H1 (cell line): ENCODE measurements at regions not wholly inside any gene's neighbourhood (a gene's known extent, or its start where the extent isn't known, plus 50 kb on each side); places are given as distances from the start of the nearest gene placed in this dataset.

Experiments used
- CTCF ChIA-PET: fragments of 300-600 bp; sonication (Branson Sonifier 250); formaldehyde crosslinking; loops from one replicate; lab custom pipeline; 2021; ENCODE audit not compliant: partially characterized antibody; lab: Charles Lee
- POLR2A ChIA-PET: fragments of 300-600 bp; sonication (Branson Sonifier 250); formaldehyde crosslinking; loops from one replicate; lab custom pipeline; 2021; ENCODE audit warnings: inconsistent platforms; ENCODE audit not compliant: partially characterized antibody; lab: Charles Lee
- DNase-seq, 2 experiments: peaks; one replicate each; pipeline versions ENCODE4 v3.0.0 to v3.0.0-alpha.2; 2010 to 2022; ENCODE audit warnings: low spot score in 2 of 2, low read depth in 1 of 2, mixed read lengths in 1 of 2
- FAIRE-seq: peaks from 2 replicates; lab custom pipeline; 2011; peaks lifted over from hg19 to GRCh38; lab: Jason Lieb, UNC
- H2AFZ ChIP-seq: 2 replicates; pipeline ENCODE4 v1.8.1; 2012; ENCODE audit warnings: low read length, inconsistent platforms
- H2AK5ac ChIP-seq: 2 replicates; pipeline ENCODE4 v1.6.1; 2013; ENCODE audit warnings: low read depth, low read length
- H2BK120ac ChIP-seq: replicated peaks from 2 replicates; pipeline ENCODE3; 2013; ENCODE audit warnings: low read depth, low read length, inconsistent platforms
- H2BK12ac ChIP-seq: 2 replicates; pipeline ENCODE4 v1.6.1; 2013; ENCODE audit warnings: low read depth, low read length
- H2BK15ac ChIP-seq: 2 replicates; pipeline ENCODE4 v1.6.1; 2013; ENCODE audit warnings: low read length
- H2BK20ac ChIP-seq: 2 replicates; pipeline ENCODE4 v1.6.1; 2013; ENCODE audit warnings: low read length
- H2BK5ac ChIP-seq: 2 replicates; pipeline ENCODE4 v1.6.1; 2013; ENCODE audit warnings: low read depth, low read length
- H3K14ac ChIP-seq: 2 replicates; pipeline ENCODE4 v1.6.1; 2013; ENCODE audit warnings: inconsistent platforms; ENCODE audit not compliant: insufficient read length
- H3K18ac ChIP-seq: 2 replicates; pipeline ENCODE4 v1.6.1; 2013; ENCODE audit warnings: low read length; ENCODE audit errors: extremely low read depth
- H3K23ac ChIP-seq: 2 replicates; pipeline ENCODE4 v1.6.1; 2013; ENCODE audit warnings: inconsistent platforms; ENCODE audit not compliant: insufficient read length
- H3K23me2 ChIP-seq: 2 replicates; pipeline ENCODE4 v1.6.1; 2013; ENCODE audit warnings: low read depth, low read length
- H3K27ac ChIP-seq: 2 replicates; pipeline ENCODE4 v1.6.1; 2011; ENCODE audit warnings: low read depth, low read length, inconsistent platforms
- H3K27me3 ChIP-seq, 4 experiments: replicated peaks in 1 of 4; 1 replicate in 1 of 4; 2 replicates in 3 of 4; pipeline versions ENCODE4 v1.6.1 to v1.8.1; 2011 to 2013; ENCODE audit warnings: low read length in 3 of 4, mild to moderate bottlenecking in 3 of 4, inconsistent platforms in 2 of 4, mixed read lengths in 2 of 4, moderate library complexity in 1 of 4; ENCODE audit not compliant: control insufficient read depth in 3 of 4, insufficient read depth in 3 of 4; ENCODE audit errors: extremely low read depth in 1 of 4
- H3K36me3 ChIP-seq, 4 experiments: 2 replicates each; pipeline versions ENCODE4 v1.6.1 to v1.8.1; 2011 to 2013; ENCODE audit warnings: mild to moderate bottlenecking in 4 of 4, low read length in 3 of 4, moderate library complexity in 2 of 4, control low read depth in 1 of 4, inconsistent platforms in 1 of 4; ENCODE audit not compliant: insufficient read depth in 4 of 4, control insufficient read depth in 2 of 4
- H3K4ac ChIP-seq: replicated peaks from 2 replicates; pipeline ENCODE3; 2013; ENCODE audit warnings: low read length, low read depth, mixed read lengths, inconsistent platforms; ENCODE audit not compliant: insufficient read length
- H3K4me1 ChIP-seq, 4 experiments: replicated peaks in 1 of 4; 1 replicate in 1 of 4; 2 replicates in 3 of 4; pipeline versions ENCODE4 v1.6.1 to v1.8.1; 2011 to 2013; ENCODE audit warnings: low read length in 3 of 4, inconsistent platforms in 2 of 4, mixed read lengths in 1 of 4; ENCODE audit not compliant: insufficient read depth in 4 of 4, control insufficient read depth in 3 of 4
- H3K4me2 ChIP-seq, 2 experiments: 2 replicates each; pipeline versions ENCODE4 v1.6.1 to v1.8.1; 2011 to 2013; ENCODE audit warnings: low read depth in 2 of 2, low read length in 2 of 2, control low read depth in 1 of 2, inconsistent platforms in 1 of 2, mild to moderate bottlenecking in 1 of 2; ENCODE audit not compliant: insufficient read depth in 1 of 2
- H3K4me3 ChIP-seq, 4 experiments: fragments of 200-600, 300-600 bp in 1 of 4; sonication (generic), shearing (Covaris generic), sonication (Bioruptor Twin) in 1 of 4; 2 replicates each; pipeline versions ENCODE4 v1.5.1 to v1.8.1; 2011 to 2016; ENCODE audit warnings: low read length in 4 of 4, low read depth in 3 of 4, control low read depth in 2 of 4, inconsistent platforms in 2 of 4, mild to moderate bottlenecking in 2 of 4, mixed read lengths in 1 of 4, moderate library complexity in 1 of 4; ENCODE audit not compliant: insufficient read depth in 2 of 4; ENCODE audit errors: extremely low read depth in 1 of 4
- H3K56ac ChIP-seq: replicated peaks from 2 replicates; pipeline ENCODE3; 2013; ENCODE audit warnings: low read depth, mild to moderate bottlenecking, mixed read lengths, low read length, inconsistent platforms; ENCODE audit not compliant: insufficient read length
- H3K79me1 ChIP-seq: 2 replicates; pipeline ENCODE4 v1.6.1; 2013; ENCODE audit warnings: low read depth, low read length, control low read depth
- H3K79me2 ChIP-seq, 2 experiments: 2 replicates each; pipeline versions ENCODE4 v1.6.1 to v1.8.1; 2012 to 2013; ENCODE audit warnings: low read length in 2 of 2, mild to moderate bottlenecking in 2 of 2, inconsistent platforms in 1 of 2; ENCODE audit not compliant: insufficient read depth in 2 of 2, control insufficient read depth in 1 of 2
- H3K9ac ChIP-seq, 4 experiments: replicated peaks in 1 of 4; 1 replicate in 1 of 4; 2 replicates in 3 of 4; pipeline versions ENCODE4 v1.6.1 to v1.8.1; 2011 to 2013; ENCODE audit warnings: low read depth in 3 of 4, low read length in 3 of 4, control low read depth in 2 of 4, mild to moderate bottlenecking in 2 of 4, moderate library complexity in 2 of 4, inconsistent platforms in 1 of 4; ENCODE audit errors: extremely low read depth in 1 of 4
- H3K9me3 ChIP-seq, 2 experiments: 2 replicates each; pipeline versions ENCODE4 v1.6.1 to v1.8.1; 2012 to 2013; ENCODE audit warnings: mild to moderate bottlenecking in 2 of 2, moderate library complexity in 2 of 2, control low read depth in 1 of 2, inconsistent platforms in 1 of 2, low read depth in 1 of 2, low read length in 1 of 2, mixed read lengths in 1 of 2; ENCODE audit not compliant: insufficient read depth in 2 of 2
- H4K20me1 ChIP-seq, 2 experiments: replicated peaks in 1 of 2; 2 replicates each; pipeline versions ENCODE3 to v1.8.1; 2011 to 2013; ENCODE audit warnings: inconsistent platforms in 2 of 2, low read length in 2 of 2, mild to moderate bottlenecking in 1 of 2; ENCODE audit not compliant: insufficient read depth in 2 of 2, control insufficient read depth in 1 of 2
- H4K5ac ChIP-seq: 2 replicates; pipeline ENCODE4 v1.6.1; 2013; ENCODE audit warnings: low read length, low read depth, mixed read lengths, inconsistent platforms; ENCODE audit not compliant: insufficient read length
- H4K8ac ChIP-seq: 2 replicates; pipeline ENCODE4 v1.8.0; 2013; ENCODE audit warnings: mild to moderate bottlenecking, moderate library complexity, low read length, inconsistent platforms; ENCODE audit not compliant: insufficient read depth; ENCODE audit errors: extremely low read depth
- H4K91ac ChIP-seq: replicated peaks from 2 replicates; pipeline ENCODE3; 2013; ENCODE audit warnings: low read length, mixed read lengths, inconsistent platforms; ENCODE audit not compliant: insufficient read length
- ASH2L ChIP-seq: fragments of 200-600, 300-600 bp; sonication (generic); IDR thresholded peaks from one replicate; pipeline ENCODE4 v1.7.1; 2017; ENCODE audit warnings: low read length
- BCL11A ChIP-seq, 2 experiments: IDR thresholded peaks; one replicate each; pipeline ENCODE4 v1.6.1; 2011; ENCODE audit warnings: low read depth in 2 of 2, low read length in 2 of 2, mild to moderate bottlenecking in 2 of 2
- CBX8 ChIP-seq: fragments of 300-800, 300-1000 bp; sonication (generic); IDR thresholded peaks from 2 replicates; pipeline ENCODE4 v1.7.1; 2016; ENCODE audit warnings: low read depth, low read length, borderline replicate concordance
- CHD1 ChIP-seq: IDR thresholded peaks from 2 replicates; pipeline ENCODE4 v1.6.1; 2012; ENCODE audit warnings: low read depth, low read length, improper control_type of control experiment
- HDAC6 ChIP-seq: IDR thresholded peaks from one replicate; pipeline ENCODE4 v1.7.1; 2012; ENCODE audit warnings: low read depth, mild to moderate bottlenecking, inconsistent platforms, low read length, moderate library complexity
- JUN ChIP-seq: IDR thresholded peaks from 2 replicates; pipeline ENCODE4 v1.6.1; 2011; ENCODE audit warnings: low read depth, mild to moderate bottlenecking, improper control_type of control experiment, low read length
- NANOG ChIP-seq: IDR thresholded peaks from 2 replicates; pipeline ENCODE4 v1.6.1; 2011; ENCODE audit warnings: low read length, low read depth, mild to moderate bottlenecking, inconsistent platforms; ENCODE audit not compliant: insufficient read depth, poor library complexity, severe bottlenecking
- RBBP5 ChIP-seq: IDR thresholded peaks from 2 replicates; pipeline ENCODE4 v1.7.1; 2012; ENCODE audit warnings: low read depth, mild to moderate bottlenecking, inconsistent platforms, low read length, moderate library complexity, borderline replicate concordance
- SP2 ChIP-seq: IDR thresholded peaks from 2 replicates; pipeline ENCODE4 v1.6.1; 2012; ENCODE audit warnings: mild to moderate bottlenecking, low read length, inconsistent platforms
- TAF1 ChIP-seq: IDR thresholded peaks from 2 replicates; pipeline ENCODE4 v1.6.1; 2011; ENCODE audit warnings: mild to moderate bottlenecking, low read depth, low read length
- TAF7 ChIP-seq: optimal IDR thresholded peaks from 2 replicates; pipeline ENCODE3; 2011; ENCODE audit warnings: low read depth, mild to moderate bottlenecking, inconsistent platforms, low read length, moderate library complexity, borderline replicate concordance
- TBP ChIP-seq: IDR thresholded peaks from 2 replicates; pipeline ENCODE4 v1.6.1; 2011; ENCODE audit warnings: low read depth, low read length, improper control_type of control experiment
- TCF12 ChIP-seq: IDR thresholded peaks from 2 replicates; pipeline ENCODE4 v1.6.1; 2011; ENCODE audit warnings: low read depth, mild to moderate bottlenecking, low read length
- ZNF274 ChIP-seq: IDR thresholded peaks from 2 replicates; pipeline ENCODE4 v1.7.0; 2012; ENCODE audit warnings: low read length, borderline replicate concordance; ENCODE audit errors: extremely low read depth
- WGBS, 2 experiments: shearing (Covaris generic) in 1 of 2; methylation state at CpG; one replicate each; pipeline versions ENCODE4 v1.1.6 to v1.1.7; 2013 to 2015; ENCODE audit warnings: low lambda C conversion rate in 2 of 2, mixed read lengths in 2 of 2, inconsistent platforms in 1 of 2, low coverage in 1 of 2, missing lambda C conversion rate in 1 of 2; ENCODE audit not compliant: insufficient replicate concordance in 2 of 2, insufficient coverage in 1 of 2, insufficient read length in 1 of 2; ENCODE audit errors: extremely low coverage in 1 of 2, missing lambda C conversion rate in 1 of 2; 5-methylcytosine and 5-hydroxymethylcytosine counted together

DNA sequence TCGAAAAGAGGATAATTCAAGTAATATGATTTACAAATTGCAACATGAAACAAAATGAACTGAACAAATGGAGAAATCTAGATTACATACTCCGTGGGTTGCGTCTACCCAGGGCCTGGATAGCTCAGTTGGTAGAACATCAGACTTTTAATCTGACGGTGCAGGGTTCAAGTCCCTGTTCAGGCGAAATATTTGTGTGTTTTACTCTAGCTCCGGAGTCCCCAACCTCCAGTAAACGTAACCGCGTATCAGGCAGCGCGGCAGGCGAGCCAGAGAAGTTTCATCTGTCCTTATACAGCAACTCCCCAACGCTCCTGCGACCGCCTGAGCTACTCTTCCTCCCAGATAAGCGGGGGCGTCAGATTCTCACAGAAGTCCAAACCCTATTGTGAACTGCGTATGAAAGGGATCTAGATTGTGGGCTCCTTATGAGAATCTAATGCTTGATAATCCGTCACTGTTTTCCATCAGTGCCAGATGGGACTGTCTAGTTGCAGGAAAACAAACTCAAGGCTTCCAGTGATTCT is 176.1 kb downstream of the TRIM27 start:
- DNase-seq (peak; percentile 86 to 90), FAIRE-seq (peak; percentile 96)
- POLR2A ChIA-PET = interaction anchor here (0.6 to 1.5 kb wide), 3 partner anchors 10 to 238 kb away, joined by 3 to 12 read pairs (median 3); no protein-coding TSS in a partner anchor
- Histone ChIP-seq H3K18ac (no peak overlapping the region), H3K9ac (no peak overlapping the region), H3K27ac (no peak overlapping the region), H3K23ac (no peak overlapping the region), H4K8ac (no peak overlapping the region), H2BK20ac (no peak overlapping the region), H2BK5ac (no peak overlapping the region), H3K23me2 (peaks cover 6% of the 10 kb centered on the region), H2BK12ac (no peak overlapping the region), H3K4me1 (peaks cover 0 to 2% (median 0%) of the 10 kb centered on the region in 4 experiments; a peak in 2 of 7 replicates), H3K27me3 (peaks cover 0 to 17% (median 7%) of the 10 kb centered on the region in 4 experiments; a peak in 4 of 7 replicates), H3K79me1 (no peaks in the 10 kb centered on the region), H3K4ac (no peak overlapping the region), H3K56ac (no peak overlapping the region), H3K79me2 (no peaks in the 10 kb centered on the region), H4K5ac (no peak overlapping the region), H3K9me3 (no peaks in the 10 kb centered on the region), H4K91ac (no peak overlapping the region), H3K4me3 (peak overlapping the region; percentile 68 to 79 (median 74)), H2AK5ac (no peak overlapping the region), H2BK15ac (no peak overlapping the region), H3K36me3 (no peaks in the 10 kb centered on the region), H2AFZ (peak overlapping the region; percentile 71; the same call in 1 of the 2 replicates), H2BK120ac (no peak overlapping the region), H3K4me2 (peak overlapping the region; percentile 70 to 71), H4K20me1 (no peaks in the 10 kb centered on the region), H3K14ac (no peak overlapping the region)
- WGBS, 2 experiments = 3% methylated on average over 19 of the region's 19 CpGs; no CpG with 5 or more reads in 1 of the 2 experiments
- CTCF ChIA-PET = interaction anchor here (0.9 to 1.5 kb wide), 4 partner anchors 16 to 24 kb away, joined by 3 to 5 read pairs (median 4); no protein-coding TSS in a partner anchor
- TF ChIP-seq ASH2L (peak; percentile 74), NANOG (no peak), BCL11A (IDR thresholded peaks at IDR 0.05; ENCODE audit: low read depth in 2 of 2, low read length in 2 of 2) (no peak), TAF7 (peak; percentile 44), TBP (peak; percentile 100), CHD1 (no peak), CBX8 (no peak), HDAC6 (no peak), JUN (no peak), ZNF274 (no peak), RBBP5 (0 out of 2 replicates have a peak, but pooled peaks have one; percentile 9), TAF1 (no peak), TCF12 (no peak), SP2 (no peak)
